K562 (cell line): ENCODE measurements at regions not wholly inside any gene's neighbourhood (a gene's known extent, or its start where the extent isn't known, plus 50 kb on each side); places are given as distances from the start of the nearest gene placed in this dataset.

Source experiments
- ATAC-seq: fragments of 200-7000 bp; cut with Tn5 transposase; 3 replicates; pipeline ENCODE4 v1.9.1; 2020; ENCODE audit warnings: moderate library complexity
- BruUV-seq: library from RNA; stranded (reverse); fragments of 400-500 nt; replicated peaks from 2 replicates; lab custom pipeline; 2021; lab: Mats Ljungman, UMichigan
- CTCF ChIA-PET: fragments of 300-600 bp; formaldehyde crosslinking; extraction: SDS; loops from one replicate; lab custom pipeline; 2021; ENCODE audit warnings: low intra/inter-chr PET ratio; lab: Yijun Ruan, JAX
- POLR2A ChIA-PET: fragments of 300-600, 350-650 bp; sonication (Branson Sonifier 250); formaldehyde crosslinking; extraction: SDS; loops from one replicate; lab custom pipeline; 2021; ENCODE audit warnings: antibody characterized with exemption, inconsistent platforms; lab: Yijun Ruan, JAX
- DNase-seq, 4 experiments: peaks; one replicate each; pipeline versions ENCODE4 v3.0.0 to v3.0.0-alpha.2; 2011 to 2018; ENCODE audit warnings: low spot score in 3 of 4, mixed read lengths in 3 of 4; ENCODE audit errors: extremely low read depth in 1 of 4
- FAIRE-seq: peaks from 2 replicates; lab custom pipeline; 2011; peaks lifted over from hg19 to GRCh38; lab: Jason Lieb, UNC
- H2AFZ ChIP-seq: 2 replicates; pipeline ENCODE4 v1.6.0; 2011; ENCODE audit warnings: low read depth, low read length, control low read depth, inconsistent platforms
- H3K27ac ChIP-seq: fragments of 200-600 bp; 3 replicates; pipeline ENCODE4 v1.8.0; 2011; ENCODE audit warnings: low read depth, mild to moderate bottlenecking, control low read depth, inconsistent platforms, low read length, moderate library complexity, mixed read lengths; ENCODE audit errors: extremely low read depth
- H3K27me3 ChIP-seq, 2 experiments: fragments of 300-600 bp in 1 of 2; 2 replicates in 1 of 2; 3 replicates in 1 of 2; pipeline versions ENCODE4 v1.6.0 to v1.8.0; 2011; ENCODE audit warnings: inconsistent platforms in 2 of 2, low read length in 2 of 2, mild to moderate bottlenecking in 1 of 2, mixed read lengths in 1 of 2, moderate library complexity in 1 of 2; ENCODE audit not compliant: control insufficient read depth in 2 of 2, insufficient read depth in 2 of 2
- H3K36me3 ChIP-seq: fragments of 300-600 bp; 3 replicates; pipeline ENCODE4 v1.8.0; 2011; ENCODE audit warnings: mild to moderate bottlenecking, low read length, inconsistent platforms; ENCODE audit not compliant: control insufficient read depth, insufficient read depth
- H3K4me1 ChIP-seq, 2 experiments: fragments of 200-600 bp in 1 of 2; replicated peaks in 1 of 2; 2 replicates in 1 of 2; 3 replicates in 1 of 2; pipeline versions ENCODE4 v1.5.1 to v1.8.0; 2011; ENCODE audit warnings: inconsistent platforms in 2 of 2, low read length in 2 of 2, mild to moderate bottlenecking in 1 of 2, mixed read lengths in 1 of 2, moderate library complexity in 1 of 2; ENCODE audit not compliant: control insufficient read depth in 2 of 2, insufficient read depth in 2 of 2
- H3K4me2 ChIP-seq: 2 replicates; pipeline ENCODE4 v1.6.1; 2011; ENCODE audit warnings: low read length, control low read depth, inconsistent platforms, mixed read lengths; ENCODE audit not compliant: insufficient read depth
- H3K4me3 ChIP-seq: fragments of 200-600 bp; sonication (generic), shearing (Covaris generic); 2 replicates; pipeline ENCODE4 v1.5.1; 2016; ENCODE audit warnings: control low read depth, inconsistent platforms
- H3K79me2 ChIP-seq: fragments of 200-600 bp; 3 replicates; pipeline ENCODE4 v1.8.0; 2011; ENCODE audit warnings: low read length, inconsistent platforms; ENCODE audit not compliant: control insufficient read depth, insufficient read depth
- H3K9ac ChIP-seq, 2 experiments: 2 replicates each; pipeline versions ENCODE4 v1.6.0 to v1.6.1; 2011; ENCODE audit warnings: low read depth in 2 of 2, low read length in 2 of 2, control low read depth in 1 of 2, inconsistent platforms in 1 of 2, mild to moderate bottlenecking in 1 of 2, mixed read lengths in 1 of 2; ENCODE audit not compliant: insufficient read depth in 1 of 2
- H3K9me1 ChIP-seq: one replicate; pipeline ENCODE4 v1.6.0; 2011; ENCODE audit warnings: inconsistent platforms, mild to moderate bottlenecking, low read length, moderate library complexity; ENCODE audit not compliant: control insufficient read depth, insufficient read depth
- H3K9me3 ChIP-seq: replicated peaks from 2 replicates; pipeline ENCODE4 v1.5.1; 2011; ENCODE audit warnings: low read depth, low read length, inconsistent platforms; ENCODE audit not compliant: control insufficient read depth, insufficient read depth
- H4K20me1 ChIP-seq: replicated peaks from 2 replicates; pipeline ENCODE4 v1.6.1; 2011; ENCODE audit warnings: low read length, inconsistent platforms, mixed read lengths; ENCODE audit not compliant: control insufficient read depth, insufficient read depth
- BRCA1 ChIP-seq, 2 experiments: fragments of 450-650 bp in 1 of 2; sonication (generic) in 1 of 2; formaldehyde crosslinking in 1 of 2; IDR thresholded peaks; 2 replicates each; pipeline versions ENCODE4 v1.5.0 to v1.6.1; 2017 to 2020; ENCODE audit warnings: mild to moderate bottlenecking in 1 of 2, missing genetic modification reagents in 1 of 2
- CXXC5 ChIP-seq: fragments of 250-450 bp; sonication (Bioruptor Pico); IDR thresholded peaks from 2 replicates; pipeline ENCODE4 v1.8.0; 2022; ENCODE audit warnings: inconsistent platforms, mild to moderate bottlenecking, moderate library complexity
- E2F3 ChIP-seq: fragments of 250-450 bp; sonication (Bioruptor Pico); IDR thresholded peaks from 2 replicates; pipeline ENCODE4 v1.4.0; 2020; ENCODE audit warnings: mild to moderate bottlenecking
- KAT2B ChIP-seq: IDR thresholded peaks from one replicate; pipeline ENCODE4 v1.6.1; 2012; ENCODE audit warnings: low read depth, mild to moderate bottlenecking, control low read depth, inconsistent platforms, low read length, moderate library complexity
- L3MBTL2 ChIP-seq: fragments of 450-650 bp; IDR thresholded peaks from 2 replicates; pipeline ENCODE4 v1.6.1; 2016; ENCODE audit warnings: mild to moderate bottlenecking, moderate library complexity
- MYNN ChIP-seq, 2 experiments: sonication (generic); formaldehyde crosslinking in 1 of 2; IDR thresholded peaks; 2 replicates each; pipeline versions ENCODE4 v1.5.0 to v1.6.1; 2016 to 2020; ENCODE audit warnings: antibody characterized with exemption in 1 of 2, missing genetic modification reagents in 1 of 2
- POLR2H ChIP-seq: IDR thresholded peaks from 2 replicates; pipeline ENCODE4 v1.6.1; 2016; ENCODE audit warnings: missing genetic modification characterization, low read depth, mild to moderate bottlenecking, control low read depth, missing compliant biosample characterization, moderate library complexity
- RBM34 ChIP-seq: fragments of 200-400 bp; formaldehyde crosslinking; IDR thresholded peaks from 2 replicates; pipeline ENCODE4 v1.6.1; 2018; ENCODE audit warnings: low read length, borderline replicate concordance; ENCODE audit not compliant: insufficient read depth
- SMARCC2 ChIP-seq: fragments of 450-650 bp; IDR thresholded peaks from 2 replicates; pipeline ENCODE4 v1.6.1; 2017; ENCODE audit warnings: antibody characterized with exemption, moderate library complexity, mild to moderate bottlenecking, low read depth
- STAT5B ChIP-seq: fragments of 250-450 bp; sonication (Bioruptor Pico); IDR thresholded peaks from 2 replicates; pipeline ENCODE4 v1.8.0; 2021; ENCODE audit warnings: mild to moderate bottlenecking, inconsistent platforms
- TFAM ChIP-seq: fragments of 250-450 bp; sonication (Bioruptor Pico); conservative IDR thresholded peaks from 2 replicates; pipeline ENCODE4 v1.5.0; 2021; ENCODE audit warnings: mild to moderate bottlenecking, moderate library complexity
- ZBTB8A ChIP-seq: fragments of 450-650 bp; IDR thresholded peaks from 2 replicates; pipeline ENCODE4 v1.6.1; 2018; ENCODE audit warnings: mild to moderate bottlenecking, moderate library complexity; ENCODE audit not compliant: partially characterized antibody
- ZNF445 ChIP-seq: fragments of 250-450 bp; sonication (Bioruptor Pico); IDR thresholded peaks from 2 replicates; pipeline ENCODE4 v1.4.0; 2020; ENCODE audit warnings: low read depth, mild to moderate bottlenecking, moderate library complexity
- ZNF778 ChIP-seq: fragments of 450-650 bp; formaldehyde crosslinking; IDR thresholded peaks from 2 replicates; pipeline ENCODE4 v1.4.0; 2020; ENCODE audit warnings: mild to moderate bottlenecking, moderate library complexity
- WGBS: fragments of 100-300 bp; shearing (Covaris generic); methylation state at CpG from one replicate; pipeline ENCODE4 v1.1.6; 2016; ENCODE audit warnings: low coverage, mixed read lengths; ENCODE audit not compliant: insufficient coverage; ENCODE audit errors: missing lambda C conversion rate; 5-methylcytosine and 5-hydroxymethylcytosine counted together
- in situ Hi-C: fragments of 300-500 bp; cut with MboI; formaldehyde crosslinking; loops from 4 replicates; pipeline ENCODE4 v1.15.0; 2018; ENCODE audit warnings: inconsistent platforms, mixed read lengths
- intact Hi-C: fragments of 100-400 bp; cut with micrococcal nuclease; formaldehyde crosslinking; loops from 2 replicates; pipeline ENCODE4 v1.14.2; 2022
- TF ChIP-seq, protein P1 (sequence below): fragments of 450-650 bp; formaldehyde crosslinking; IDR thresholded peaks from 2 replicates; pipeline ENCODE4 v1.4.0; 2022; ENCODE audit warnings: mild to moderate bottlenecking, moderate library complexity
- TF ChIP-seq, protein P2 (sequence below): fragments of 150-350 bp; IDR thresholded peaks from 2 replicates; pipeline ENCODE4 v1.6.1; 2014; ENCODE audit warnings: low read depth, mild to moderate bottlenecking, low read length, borderline replicate concordance

DNA sequence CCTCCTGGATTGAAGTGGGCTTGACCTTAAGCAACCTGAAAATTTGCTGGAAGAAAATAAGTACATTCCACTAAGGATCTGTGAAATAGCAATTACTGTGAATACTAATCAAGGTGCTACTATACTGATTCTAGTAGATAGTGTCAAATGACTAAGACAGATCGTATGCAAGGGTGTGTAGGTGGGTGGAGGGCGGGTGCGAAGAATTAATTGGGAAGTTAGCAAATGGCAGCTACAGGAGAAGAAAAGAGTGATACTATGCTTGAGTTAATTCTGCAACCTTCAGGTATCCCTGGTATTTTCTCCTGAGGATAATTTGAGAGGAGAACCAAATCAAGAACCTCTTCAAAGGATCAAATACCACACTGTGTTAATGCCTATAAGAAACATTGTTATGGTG lies 501.9 kb downstream of the INHBA start (continued):
- TF ChIP-seq KAT2B (no peak), E2F3 (no peak), BRCA1 (IDR thresholded peaks at IDR 0.05) (no peak), BRCA1 (CRISPR knock-in tag; IDR thresholded peaks at IDR 0.05) (no peak), ZNF445 (CRISPR knock-in tag) (no peak), POLR2H (no peak), MYNN (IDR thresholded peaks at IDR 0.05) (no peak), MYNN (CRISPR knock-in tag; IDR thresholded peaks at IDR 0.05) (no peak), RBM34 (no peak), L3MBTL2 (no peak), TFAM (CRISPR knock-in tag) (no peak)
- TF ChIP-seq, protein P1, sequence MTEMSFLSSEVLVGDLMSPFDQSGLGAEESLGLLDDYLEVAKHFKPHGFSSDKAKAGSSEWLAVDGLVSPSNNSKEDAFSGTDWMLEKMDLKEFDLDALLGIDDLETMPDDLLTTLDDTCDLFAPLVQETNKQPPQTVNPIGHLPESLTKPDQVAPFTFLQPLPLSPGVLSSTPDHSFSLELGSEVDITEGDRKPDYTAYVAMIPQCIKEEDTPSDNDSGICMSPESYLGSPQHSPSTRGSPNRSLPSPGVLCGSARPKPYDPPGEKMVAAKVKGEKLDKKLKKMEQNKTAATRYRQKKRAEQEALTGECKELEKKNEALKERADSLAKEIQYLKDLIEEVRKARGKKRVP (CRISPR knock-in tag) = no peak

DNA sequence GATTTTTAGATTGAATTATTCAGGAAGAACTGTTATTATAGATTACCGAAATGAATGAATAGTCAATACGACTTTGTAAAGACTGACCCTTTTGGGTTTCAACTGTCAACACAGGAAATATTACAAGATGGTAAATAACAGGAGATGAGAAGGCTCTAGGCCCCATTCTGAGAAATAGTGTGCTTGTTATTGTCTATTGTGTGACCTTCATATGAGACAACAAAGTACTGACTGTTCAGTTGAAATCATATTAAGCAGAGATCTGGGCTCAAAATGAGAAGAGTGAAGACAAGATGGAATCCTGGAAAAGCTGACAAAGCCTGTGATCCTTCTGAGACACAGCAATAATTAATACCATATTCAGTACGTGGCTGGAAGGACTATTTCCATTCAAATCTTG lies 503.8 kb downstream of the INHBA start:
- no peak for FAIRE-seq
- 0% methylated on average over 3 of the region's 3 CpGs for WGBS
- H3K27me3 ChIP-seq = no peaks in the 10 kb centered on the region
- no peaks in the 10 kb centered on the region for H3K9me3 ChIP-seq
- H2AFZ ChIP-seq = no peak overlapping the region
- H3K4me2 ChIP-seq = no peak overlapping the region
- no peak for DNase-seq
- intact Hi-C loops (no loop called here), in situ Hi-C loops (no loop called here)
- H3K27ac ChIP-seq = no peak overlapping the region
- CTCF ChIA-PET = no interaction called here
- no peaks in the 10 kb centered on the region for H3K4me1 ChIP-seq
- H3K9me1 ChIP-seq = no peaks in the 10 kb centered on the region
- no peaks in the 10 kb centered on the region for H4K20me1 ChIP-seq
- H3K9ac ChIP-seq = no peak overlapping the region
- no peak overlapping the region for H3K4me3 ChIP-seq
- TF ChIP-seq ZNF778 (CRISPR knock-in tag) = no peak
- no peak for TF ChIP-seq CXXC5 (CRISPR knock-in tag)
- TF ChIP-seq ZBTB8A = no peak
- TF ChIP-seq STAT5B (CRISPR knock-in tag) = no peak
- no peak for TF ChIP-seq SMARCC2
- TF ChIP-seq, protein P2, sequence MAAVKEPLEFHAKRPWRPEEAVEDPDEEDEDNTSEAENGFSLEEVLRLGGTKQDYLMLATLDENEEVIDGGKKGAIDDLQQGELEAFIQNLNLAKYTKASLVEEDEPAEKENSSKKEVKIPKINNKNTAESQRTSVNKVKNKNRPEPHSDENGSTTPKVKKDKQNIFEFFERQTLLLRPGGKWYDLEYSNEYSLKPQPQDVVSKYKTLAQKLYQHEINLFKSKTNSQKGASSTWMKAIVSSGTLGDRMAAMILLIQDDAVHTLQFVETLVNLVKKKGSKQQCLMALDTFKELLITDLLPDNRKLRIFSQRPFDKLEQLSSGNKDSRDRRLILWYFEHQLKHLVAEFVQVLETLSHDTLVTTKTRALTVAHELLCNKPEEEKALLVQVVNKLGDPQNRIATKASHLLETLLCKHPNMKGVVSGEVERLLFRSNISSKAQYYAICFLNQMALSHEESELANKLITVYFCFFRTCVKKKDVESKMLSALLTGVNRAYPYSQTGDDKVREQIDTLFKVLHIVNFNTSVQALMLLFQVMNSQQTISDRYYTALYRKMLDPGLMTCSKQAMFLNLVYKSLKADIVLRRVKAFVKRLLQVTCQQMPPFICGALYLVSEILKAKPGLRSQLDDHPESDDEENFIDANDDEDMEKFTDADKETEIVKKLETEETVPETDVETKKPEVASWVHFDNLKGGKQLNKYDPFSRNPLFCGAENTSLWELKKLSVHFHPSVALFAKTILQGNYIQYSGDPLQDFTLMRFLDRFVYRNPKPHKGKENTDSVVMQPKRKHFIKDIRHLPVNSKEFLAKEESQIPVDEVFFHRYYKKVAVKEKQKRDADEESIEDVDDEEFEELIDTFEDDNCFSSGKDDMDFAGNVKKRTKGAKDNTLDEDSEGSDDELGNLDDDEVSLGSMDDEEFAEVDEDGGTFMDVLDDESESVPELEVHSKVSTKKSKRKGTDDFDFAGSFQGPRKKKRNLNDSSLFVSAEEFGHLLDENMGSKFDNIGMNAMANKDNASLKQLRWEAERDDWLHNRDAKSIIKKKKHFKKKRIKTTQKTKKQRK = no peak
- no TSS peak for BruUV-seq
- H3K79me2 ChIP-seq = no peaks in the 10 kb centered on the region
- no peak for ATAC-seq
- POLR2A ChIA-PET = no interaction called here
- no peaks in the 10 kb centered on the region for H3K36me3 ChIP-seq
